GM10266 (cell line): ENCODE measurements at regions not wholly inside any gene's neighbourhood (a gene's known extent, or its start where the extent isn't known, plus 50 kb on each side); places are given as distances from the start of the nearest gene placed in this dataset.
"Not testable (repeated sequence)": the region's sequence is repeated elsewhere in the genome, so short reads cannot be mapped to it uniquely, and the experiment has no call there.

Experiments
- DNase-seq: peaks from one replicate; pipeline ENCODE4 v3.0.0; 2012; ENCODE audit errors: extremely low spot score
- CTCF ChIP-seq: IDR thresholded peaks from 2 replicates; pipeline ENCODE4 v1.5.1; 2012; ENCODE audit warnings: mild to moderate bottlenecking, low read depth; ENCODE audit not compliant: control insufficient read depth, insufficient read depth; ENCODE audit errors: missing control alignments

DNA sequence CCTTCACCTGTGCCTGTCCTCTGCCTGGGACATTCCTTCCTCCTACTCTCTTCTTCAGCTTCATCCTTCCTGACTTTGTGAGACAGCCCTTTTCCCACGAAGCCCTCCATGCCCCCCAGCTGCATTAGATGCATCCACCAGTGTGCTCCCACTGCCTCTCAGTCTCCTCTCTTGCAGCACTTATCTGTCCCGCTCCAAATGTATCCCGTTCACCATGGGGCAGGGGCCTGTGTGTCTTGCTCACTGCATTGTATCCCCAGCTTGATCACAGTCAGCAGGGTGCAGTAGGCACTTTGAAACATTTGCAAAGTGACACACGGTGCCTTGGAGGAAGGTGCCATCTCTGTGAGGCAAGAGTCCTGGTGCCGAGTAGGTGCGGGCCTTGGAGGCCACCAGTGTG, 104.0 kb downstream of the SLC25A47 start:
- no peak for TF ChIP-seq CTCF

GRCh38 chr14:100428727-100429126, 105.6 kb downstream of the SLC25A47 start:
- no peak for DNase-seq
- no peak for TF ChIP-seq CTCF

More for the DNA sequence above, 104.0 kb downstream of the SLC25A47 start:
- no peak for DNase-seq

GRCh38 chr14:100429537-100429936, 106.4 kb downstream of the SLC25A47 start:
- DNase-seq = no peak
- TF ChIP-seq CTCF = no peak

DNA sequence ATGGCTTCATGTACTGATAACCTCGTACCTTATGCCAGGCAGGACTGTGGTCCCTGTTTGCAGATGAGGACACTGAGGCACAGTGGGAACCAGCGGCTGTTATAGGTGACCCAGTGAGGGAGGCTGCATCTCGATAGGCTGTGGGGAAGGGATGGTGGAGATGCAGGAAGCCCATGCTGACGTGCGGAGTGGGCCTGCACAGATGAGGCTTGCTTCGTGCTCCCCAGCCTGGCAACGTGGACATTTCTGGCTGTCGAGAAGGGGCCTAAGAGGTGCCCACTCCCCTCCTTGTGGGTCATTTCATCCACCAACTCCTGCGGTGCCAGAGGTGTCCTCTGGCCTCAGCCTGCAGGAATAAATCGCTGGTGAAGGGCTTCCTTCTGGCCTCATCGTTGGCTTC, 107.4 kb downstream of the SLC25A47 start:
- TF ChIP-seq CTCF = no peak
- no peak for DNase-seq

DNA sequence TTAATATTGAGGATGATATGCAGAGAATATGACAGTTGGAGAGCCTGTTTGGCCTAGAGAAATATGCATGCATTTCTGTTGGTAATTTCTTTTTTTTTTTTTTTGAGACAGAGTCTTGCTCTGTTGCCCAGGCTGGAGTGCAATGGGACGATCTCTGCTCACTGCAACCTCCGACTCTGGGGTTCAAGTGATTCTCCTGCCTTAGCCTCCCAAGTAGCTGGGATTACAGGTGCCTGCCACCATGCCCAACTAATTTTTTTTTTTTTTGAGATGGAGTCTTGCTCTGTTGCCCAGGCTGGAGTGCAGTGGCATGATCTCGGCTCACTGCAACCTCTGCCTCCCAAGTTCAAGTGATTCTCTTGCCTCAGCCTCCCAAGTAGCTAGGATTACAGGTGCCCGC, 108.3 kb downstream of the SLC25A47 start:
- DNase-seq = not testable (repeated sequence)

GRCh38 chr14:100432652-100433427, 109.7 kb downstream of the SLC25A47 start:
- TF ChIP-seq CTCF = no peak
- no peak for DNase-seq

DNA sequence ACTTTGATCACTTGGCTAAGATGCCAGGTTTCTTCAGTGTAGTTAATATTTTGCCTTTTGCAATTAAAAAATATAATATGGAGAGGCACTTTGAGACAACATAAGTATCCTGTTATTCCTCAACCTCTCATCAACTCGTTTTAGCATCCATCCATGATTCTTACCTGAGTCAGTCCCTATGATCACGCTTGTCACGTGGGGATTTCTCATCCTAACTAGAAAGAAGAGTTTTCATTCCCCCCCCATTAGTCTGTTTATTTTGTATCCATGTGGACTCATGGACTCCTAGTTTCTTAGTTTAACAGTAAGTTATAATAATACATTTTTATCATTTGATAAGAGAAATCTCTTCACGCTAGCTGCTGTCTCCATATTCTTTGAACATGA, 110.3 kb downstream of the SLC25A47 start:
- no peak for TF ChIP-seq CTCF
- no peak for DNase-seq
